IMR-90 (cell line): ENCODE measurements at regions not wholly inside any gene's neighbourhood (a gene's known extent, or its start where the extent isn't known, plus 50 kb on each side); places are given as distances from the start of the nearest gene placed in this dataset.
A peak's percentile ranks its signal among the peaks of the same experiment; 100 is the strongest.

Experiments used
- ATAC-seq: fragments of 200-7000 bp; cut with Tn5 transposase; 2 replicates; pipeline ENCODE4 v1.9.1; 2020; ENCODE audit warnings: low read depth, mild to moderate bottlenecking, moderate library complexity
- BruUV-seq: library from RNA; stranded (reverse); fragments of 400-500 nt; replicated peaks from 2 replicates; lab custom pipeline; 2021; lab: Mats Ljungman, UMichigan
- CTCF ChIA-PET: fragments of 300-600 bp; formaldehyde crosslinking; extraction: SDS; loops from one replicate; lab custom pipeline; 2021; ENCODE audit warnings: antibody characterized with exemption; lab: Yijun Ruan, JAX
- POLR2A ChIA-PET: fragments of 300-600 bp; sonication (Branson Sonifier 250); formaldehyde crosslinking; loops from one replicate; lab custom pipeline; 2022; ENCODE audit warnings: antibody characterized with exemption; ENCODE audit not compliant: unreplicated experiment; lab: Charles Lee
- DNase-seq: peaks from one replicate; pipeline ENCODE4 v3.0.0; 2013
- H2AFZ ChIP-seq: replicated peaks from 2 replicates; pipeline ENCODE3; 2013; ENCODE audit warnings: low read length, mild to moderate bottlenecking; ENCODE audit not compliant: poor library complexity
- H2AK5ac ChIP-seq: 2 replicates; pipeline ENCODE4 v1.6.1; 2013; ENCODE audit warnings: low read depth, low read length, inconsistent platforms
- H2AK9ac ChIP-seq: replicated peaks from 2 replicates; pipeline ENCODE3; 2013; ENCODE audit warnings: mild to moderate bottlenecking, low read depth, low read length, moderate library complexity; ENCODE audit not compliant: poor library complexity
- H2BK120ac ChIP-seq: 2 replicates; pipeline ENCODE4 v1.6.1; 2013; ENCODE audit warnings: low read depth, low read length, inconsistent platforms
- H2BK15ac ChIP-seq: 3 replicates; pipeline ENCODE4 v1.6.1; 2013; ENCODE audit warnings: low read depth, low read length, inconsistent platforms
- H2BK20ac ChIP-seq: 2 replicates; pipeline ENCODE4 v1.6.1; 2013; ENCODE audit warnings: low read depth, mild to moderate bottlenecking, inconsistent platforms, low read length, moderate library complexity
- H2BK5ac ChIP-seq: 2 replicates; pipeline ENCODE4 v1.6.1; 2013; ENCODE audit warnings: mild to moderate bottlenecking, low read depth, low read length, inconsistent platforms; ENCODE audit not compliant: poor library complexity, severe bottlenecking
- H3K14ac ChIP-seq: replicated peaks from 2 replicates; pipeline ENCODE4 v1.6.1; 2013; ENCODE audit warnings: low read depth, low read length, inconsistent platforms
- H3K18ac ChIP-seq: 2 replicates; pipeline ENCODE4 v1.6.1; 2013; ENCODE audit warnings: low read depth, low read length, control low read depth
- H3K23ac ChIP-seq: 2 replicates; pipeline ENCODE4 v1.6.1; 2013; ENCODE audit warnings: low read depth, low read length, inconsistent platforms
- H3K27ac ChIP-seq: 2 replicates; pipeline ENCODE4 v1.5.1; 2013; ENCODE audit warnings: mild to moderate bottlenecking, control low read depth, low read length; ENCODE audit not compliant: insufficient read depth
- H3K27me3 ChIP-seq: 2 replicates; pipeline ENCODE4 v1.6.1; 2013; ENCODE audit warnings: low read length; ENCODE audit not compliant: control insufficient read depth, insufficient read depth
- H3K36me3 ChIP-seq: 2 replicates; pipeline ENCODE4 v1.6.1; 2013; ENCODE audit warnings: low read length, mixed read lengths; ENCODE audit not compliant: control insufficient read depth, insufficient read depth
- H3K4ac ChIP-seq: 2 replicates; pipeline ENCODE4 v1.6.1; 2013; ENCODE audit warnings: low read depth, low read length, inconsistent platforms
- H3K4me1 ChIP-seq: 2 replicates; pipeline ENCODE4 v1.6.1; 2013; ENCODE audit warnings: low read length, mixed read lengths; ENCODE audit not compliant: control insufficient read depth, insufficient read depth
- H3K4me2 ChIP-seq: 2 replicates; pipeline ENCODE4 v1.6.1; 2013; ENCODE audit warnings: low read depth, mild to moderate bottlenecking, control low read depth, low read length, moderate library complexity
- H3K4me3 ChIP-seq: 2 replicates; pipeline ENCODE4 v1.5.1; 2013; ENCODE audit warnings: low read depth, mild to moderate bottlenecking, control low read depth, low read length, moderate library complexity; ENCODE audit not compliant: insufficient read depth
- H3K56ac ChIP-seq: 2 replicates; pipeline ENCODE4 v1.6.1; 2013; ENCODE audit warnings: low read length, inconsistent platforms; ENCODE audit not compliant: insufficient read depth; ENCODE audit errors: extremely low read depth
- H3K79me1 ChIP-seq, 2 experiments: 2 replicates each; pipeline ENCODE4 v1.6.1; 2013; ENCODE audit warnings: low read length in 2 of 2, inconsistent platforms in 1 of 2, low read depth in 1 of 2
- H3K9ac ChIP-seq: 2 replicates; pipeline ENCODE4 v1.6.1; 2013; ENCODE audit warnings: low read depth, low read length, control low read depth
- H3K9me1 ChIP-seq: 2 replicates; pipeline ENCODE4 v1.6.1; 2013; ENCODE audit warnings: low read length, inconsistent platforms; ENCODE audit not compliant: insufficient read depth
- H3K9me3 ChIP-seq: 2 replicates; pipeline ENCODE4 v1.6.1; 2013; ENCODE audit warnings: low read length; ENCODE audit not compliant: control insufficient read depth, insufficient read depth
- H4K20me1 ChIP-seq: 2 replicates; pipeline ENCODE4 v1.6.1; 2013; ENCODE audit warnings: low read length, inconsistent platforms; ENCODE audit not compliant: insufficient read depth
- H4K5ac ChIP-seq: 2 replicates; pipeline ENCODE4 v1.6.1; 2013; ENCODE audit warnings: mild to moderate bottlenecking, low read depth, low read length, control low read depth
- H4K8ac ChIP-seq, 2 experiments: 2 replicates each; pipeline ENCODE4 v1.6.1; 2013; ENCODE audit warnings: low read depth in 2 of 2, low read length in 2 of 2, control low read depth in 1 of 2, inconsistent platforms in 1 of 2
- H4K91ac ChIP-seq: 2 replicates; pipeline ENCODE4 v1.6.1; 2013; ENCODE audit warnings: low read depth, low read length, inconsistent platforms; ENCODE audit not compliant: insufficient read depth
- BHLHE40 ChIP-seq: fragments of 150-350 bp; IDR thresholded peaks from 2 replicates; pipeline ENCODE4 v1.6.1; 2016; ENCODE audit warnings: mild to moderate bottlenecking, low read depth, low read length
- CEBPB ChIP-seq: IDR thresholded peaks from 2 replicates; pipeline ENCODE4 v1.6.1; 2012; ENCODE audit warnings: low read depth, low read length, improper control_type of control experiment
- CHD1 ChIP-seq: IDR thresholded peaks from 2 replicates; pipeline ENCODE4 v1.6.1; 2012; ENCODE audit warnings: low read depth, low read length, improper control_type of control experiment
- FOS ChIP-seq: fragments of 150-350 bp; IDR thresholded peaks from 2 replicates; pipeline ENCODE4 v1.6.1; 2016; ENCODE audit warnings: low read depth, low read length
- MAFK ChIP-seq: IDR thresholded peaks from 2 replicates; pipeline ENCODE4 v1.6.1; 2012; ENCODE audit warnings: low read depth, low read length, improper control_type of control experiment
- NFE2L2 ChIP-seq: fragments of 150-350 bp; IDR thresholded peaks from 2 replicates; pipeline ENCODE4 v1.6.1; 2016; ENCODE audit warnings: low read depth, mild to moderate bottlenecking, low read length
- POLR2A ChIP-seq: IDR thresholded peaks from 2 replicates; pipeline ENCODE4 v1.6.1; 2012; ENCODE audit warnings: mild to moderate bottlenecking, low read depth, low read length
- RAD21 ChIP-seq: IDR thresholded peaks from 2 replicates; pipeline ENCODE4 v1.6.1; 2012; ENCODE audit warnings: low read length, improper control_type of control experiment
- RCOR1 ChIP-seq: IDR thresholded peaks from 2 replicates; pipeline ENCODE4 v1.6.1; 2012; ENCODE audit warnings: mild to moderate bottlenecking, low read length, improper control_type of control experiment; ENCODE audit not compliant: insufficient replicate concordance
- RFX5 ChIP-seq: IDR thresholded peaks from 2 replicates; pipeline ENCODE4 v1.8.0; 2012; ENCODE audit warnings: low read depth, mild to moderate bottlenecking, low read length, moderate library complexity
- SMC3 ChIP-seq: fragments of 150-350 bp; IDR thresholded peaks from 2 replicates; pipeline ENCODE4 v1.6.1; 2016; ENCODE audit warnings: low read depth, mild to moderate bottlenecking, antibody characterized with exemption, low read length, moderate library complexity
- WGBS, 2 experiments: methylation state at CpG; one replicate each; pipeline versions ENCODE4 v1.1.5 to v1.1.7; 2013; ENCODE audit warnings: missing lambda C conversion rate in 2 of 2; ENCODE audit not compliant: insufficient read length in 1 of 2; ENCODE audit errors: extremely low coverage in 2 of 2; 5-methylcytosine and 5-hydroxymethylcytosine counted together
- dilution Hi-C: fragments of 300-500 bp; cut with HindIII; formaldehyde crosslinking; loops from one replicate; pipeline ENCODE4 v1.14.3; 2018; ENCODE audit warnings: low sequenced_read_pairs; ENCODE audit not compliant: unreplicated experiment
- in situ Hi-C: fragments of 300-500 bp; cut with MboI; formaldehyde crosslinking; loops from 3 replicates; pipeline ENCODE4 v1.14.3; 2019; ENCODE audit warnings: low sequenced_read_pairs, inconsistent platforms, mixed read lengths
- intact Hi-C: fragments of 100-400 bp; cut with micrococcal nuclease; formaldehyde crosslinking; loops from 2 replicates; pipeline ENCODE4 v1.10.0; 2022
- TF ChIP-seq, protein P1 (sequence below): fragments of 150-350 bp; IDR thresholded peaks from 2 replicates; pipeline ENCODE4 v1.6.1; 2016; ENCODE audit warnings: low read depth, mild to moderate bottlenecking, low read length, moderate library complexity, borderline replicate concordance
- TF ChIP-seq, protein P2 (sequence below): fragments of 150-350 bp; IDR thresholded peaks from 2 replicates; pipeline ENCODE4 v1.6.1; 2017; ENCODE audit warnings: mild to moderate bottlenecking, antibody characterized with exemption, low read length, low read depth

DNA sequence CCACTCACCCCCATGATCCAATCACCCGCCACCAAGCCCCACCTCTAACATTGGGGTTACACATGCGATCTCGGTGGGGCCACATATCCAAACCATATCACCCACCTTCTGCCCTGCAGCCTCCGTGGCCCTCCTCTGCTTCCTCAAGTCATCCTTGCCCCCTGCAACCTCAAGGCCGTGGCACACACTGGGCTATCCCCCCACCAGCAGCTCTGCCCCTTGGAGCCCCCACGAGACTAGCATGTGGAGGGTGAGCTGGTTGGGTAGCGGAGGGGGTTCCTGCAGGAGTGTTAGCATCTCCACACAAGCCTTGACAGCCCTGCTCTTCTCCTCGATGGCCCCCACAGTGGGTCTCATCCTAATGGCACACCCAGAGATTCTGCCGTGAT, 100.8 kb downstream of the TOMM20 start:
- ChIA-PET POLR2A (no interaction called here), CTCF (no interaction called here)
- Histone ChIP-seq H2BK20ac (no peak overlapping the region), H3K79me1 (no peaks in the 10 kb centered on the region), H2BK120ac (no peak overlapping the region), H3K4me1 (no peaks in the 10 kb centered on the region), H2AFZ (peak overlapping the region; percentile 0), H3K4ac (no peak overlapping the region), H3K9ac (no peak overlapping the region), H4K91ac (no peak overlapping the region), H3K14ac (no peak overlapping the region), H3K56ac (no peak overlapping the region), H2BK5ac (no peak overlapping the region), H3K4me3 (no peak overlapping the region), H4K20me1 (no peaks in the 10 kb centered on the region), H4K5ac (no peak overlapping the region), H4K8ac (no peak overlapping the region), H2AK9ac (no peak overlapping the region), H3K27ac (no peak overlapping the region), H2AK5ac (no peak overlapping the region; the same call in 1 of the 2 replicates), H3K18ac (no peak overlapping the region), H3K9me3 (no peaks in the 10 kb centered on the region), H3K9me1 (peaks cover 10% of the 10 kb centered on the region), H3K23ac (no peak overlapping the region), H3K27me3 (no peaks in the 10 kb centered on the region), H3K36me3 (no peaks in the 10 kb centered on the region), H2BK15ac (no peak overlapping the region; the same call in 2 of the 3 replicates), H3K4me2 (no peak overlapping the region)
- no peak for ATAC-seq
- WGBS, 2 experiments = no CpG with 5 or more reads among the region's 9 CpGs
- TF ChIP-seq RFX5 (no peak), NFE2L2 (no peak), FOS (no peak), BHLHE40 (no peak), SMC3 (no peak), RAD21 (no peak), RCOR1 (no peak), MAFK (no peak), CEBPB (no peak), POLR2A (no peak), CHD1 (no peak)
- TF ChIP-seq, protein P1, sequence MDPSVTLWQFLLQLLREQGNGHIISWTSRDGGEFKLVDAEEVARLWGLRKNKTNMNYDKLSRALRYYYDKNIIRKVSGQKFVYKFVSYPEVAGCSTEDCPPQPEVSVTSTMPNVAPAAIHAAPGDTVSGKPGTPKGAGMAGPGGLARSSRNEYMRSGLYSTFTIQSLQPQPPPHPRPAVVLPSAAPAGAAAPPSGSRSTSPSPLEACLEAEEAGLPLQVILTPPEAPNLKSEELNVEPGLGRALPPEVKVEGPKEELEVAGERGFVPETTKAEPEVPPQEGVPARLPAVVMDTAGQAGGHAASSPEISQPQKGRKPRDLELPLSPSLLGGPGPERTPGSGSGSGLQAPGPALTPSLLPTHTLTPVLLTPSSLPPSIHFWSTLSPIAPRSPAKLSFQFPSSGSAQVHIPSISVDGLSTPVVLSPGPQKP = no peak
- TF ChIP-seq, protein P2, sequence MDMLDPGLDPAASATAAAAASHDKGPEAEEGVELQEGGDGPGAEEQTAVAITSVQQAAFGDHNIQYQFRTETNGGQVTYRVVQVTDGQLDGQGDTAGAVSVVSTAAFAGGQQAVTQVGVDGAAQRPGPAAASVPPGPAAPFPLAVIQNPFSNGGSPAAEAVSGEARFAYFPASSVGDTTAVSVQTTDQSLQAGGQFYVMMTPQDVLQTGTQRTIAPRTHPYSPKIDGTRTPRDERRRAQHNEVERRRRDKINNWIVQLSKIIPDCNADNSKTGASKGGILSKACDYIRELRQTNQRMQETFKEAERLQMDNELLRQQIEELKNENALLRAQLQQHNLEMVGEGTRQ = no peak
- intact Hi-C loops = no loop called here
- dilution Hi-C loops = no loop called here
- BruUV-seq = no TSS peak
- no peak for DNase-seq
- in situ Hi-C loops = no loop called here
